A673 (cell line): ENCODE measurements at regions not wholly inside any gene's neighbourhood (a gene's known extent, or its start where the extent isn't known, plus 50 kb on each side); places are given as distances from the start of the nearest gene placed in this dataset.

ENCODE experiments used
- EZH2 ChIP-seq: fragments of 200-600 bp; sonication (generic); IDR thresholded peaks from 2 replicates; pipeline ENCODE4 v1.6.1; 2017; ENCODE audit warnings: borderline replicate concordance, low read depth, mild to moderate bottlenecking, mixed read lengths, antibody characterized with exemption, low read length; ENCODE audit not compliant: poor library complexity, severe bottlenecking
- TF ChIP-seq, protein P1 (sequence below): fragments of 300-800, 200-600 bp; sonication (generic); conservative IDR thresholded peaks from 2 replicates; pipeline ENCODE4 v1.5.1; 2017; ENCODE audit warnings: low read depth, mild to moderate bottlenecking, antibody characterized with exemption, low read length, moderate library complexity, mixed read lengths

DNA sequence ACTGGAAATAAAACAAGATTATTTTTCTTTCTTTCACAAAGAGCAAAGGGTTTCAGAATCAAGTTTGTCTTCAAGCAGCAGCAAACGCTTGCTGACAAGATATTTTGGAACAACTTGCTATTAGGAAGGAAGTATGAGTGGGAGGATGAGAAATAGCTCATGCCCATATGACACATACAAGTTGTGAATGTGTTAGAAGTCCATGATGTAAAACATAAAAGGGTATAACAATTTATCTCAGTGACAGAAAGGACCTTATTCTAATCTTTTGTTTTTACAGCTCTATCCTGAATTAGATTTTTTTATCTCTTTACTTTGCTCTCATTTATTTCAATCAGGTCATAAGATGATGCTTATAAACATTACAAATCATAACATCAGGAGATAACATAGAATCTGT lies 516.6 kb upstream of the MEF2C start:
- TF ChIP-seq, protein P1, sequence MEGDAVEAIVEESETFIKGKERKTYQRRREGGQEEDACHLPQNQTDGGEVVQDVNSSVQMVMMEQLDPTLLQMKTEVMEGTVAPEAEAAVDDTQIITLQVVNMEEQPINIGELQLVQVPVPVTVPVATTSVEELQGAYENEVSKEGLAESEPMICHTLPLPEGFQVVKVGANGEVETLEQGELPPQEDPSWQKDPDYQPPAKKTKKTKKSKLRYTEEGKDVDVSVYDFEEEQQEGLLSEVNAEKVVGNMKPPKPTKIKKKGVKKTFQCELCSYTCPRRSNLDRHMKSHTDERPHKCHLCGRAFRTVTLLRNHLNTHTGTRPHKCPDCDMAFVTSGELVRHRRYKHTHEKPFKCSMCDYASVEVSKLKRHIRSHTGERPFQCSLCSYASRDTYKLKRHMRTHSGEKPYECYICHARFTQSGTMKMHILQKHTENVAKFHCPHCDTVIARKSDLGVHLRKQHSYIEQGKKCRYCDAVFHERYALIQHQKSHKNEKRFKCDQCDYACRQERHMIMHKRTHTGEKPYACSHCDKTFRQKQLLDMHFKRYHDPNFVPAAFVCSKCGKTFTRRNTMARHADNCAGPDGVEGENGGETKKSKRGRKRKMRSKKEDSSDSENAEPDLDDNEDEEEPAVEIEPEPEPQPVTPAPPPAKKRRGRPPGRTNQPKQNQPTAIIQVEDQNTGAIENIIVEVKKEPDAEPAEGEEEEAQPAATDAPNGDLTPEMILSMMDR = no peak
- TF ChIP-seq EZH2 = no peak
